GM13977 (cell line): ENCODE measurements at regions not wholly inside any gene's neighbourhood (a gene's known extent, or its start where the extent isn't known, plus 50 kb on each side); places are given as distances from the start of the nearest gene placed in this dataset.

ENCODE experiments used
- DNase-seq: peaks from one replicate; pipeline ENCODE4 v3.0.0; 2012; ENCODE audit warnings: low spot score
- in situ Hi-C: fragments of 300-500 bp; cut with MboI; formaldehyde crosslinking; loops from one replicate; pipeline ENCODE4 v1.12.0; 2022; ENCODE audit warnings: low sequenced_read_pairs, low pct_unique_long_range_greater_than_20kb, mixed read lengths, inconsistent platforms; ENCODE audit not compliant: unreplicated experiment
- TF ChIP-seq, protein P1 (sequence below): IDR thresholded peaks from 2 replicates; pipeline ENCODE4 v1.5.1; 2012; ENCODE audit warnings: mild to moderate bottlenecking, control low read depth; ENCODE audit not compliant: insufficient read depth; ENCODE audit errors: extremely low read depth, missing control alignments

- no peak for DNase-seq
- TF ChIP-seq, protein P1, sequence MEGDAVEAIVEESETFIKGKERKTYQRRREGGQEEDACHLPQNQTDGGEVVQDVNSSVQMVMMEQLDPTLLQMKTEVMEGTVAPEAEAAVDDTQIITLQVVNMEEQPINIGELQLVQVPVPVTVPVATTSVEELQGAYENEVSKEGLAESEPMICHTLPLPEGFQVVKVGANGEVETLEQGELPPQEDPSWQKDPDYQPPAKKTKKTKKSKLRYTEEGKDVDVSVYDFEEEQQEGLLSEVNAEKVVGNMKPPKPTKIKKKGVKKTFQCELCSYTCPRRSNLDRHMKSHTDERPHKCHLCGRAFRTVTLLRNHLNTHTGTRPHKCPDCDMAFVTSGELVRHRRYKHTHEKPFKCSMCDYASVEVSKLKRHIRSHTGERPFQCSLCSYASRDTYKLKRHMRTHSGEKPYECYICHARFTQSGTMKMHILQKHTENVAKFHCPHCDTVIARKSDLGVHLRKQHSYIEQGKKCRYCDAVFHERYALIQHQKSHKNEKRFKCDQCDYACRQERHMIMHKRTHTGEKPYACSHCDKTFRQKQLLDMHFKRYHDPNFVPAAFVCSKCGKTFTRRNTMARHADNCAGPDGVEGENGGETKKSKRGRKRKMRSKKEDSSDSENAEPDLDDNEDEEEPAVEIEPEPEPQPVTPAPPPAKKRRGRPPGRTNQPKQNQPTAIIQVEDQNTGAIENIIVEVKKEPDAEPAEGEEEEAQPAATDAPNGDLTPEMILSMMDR = no peak
- in situ Hi-C loops = no loop called here
Measured at GRCh38 chr7:133196856-133197612, 55.8 kb upstream of the EXOC4 start.

GRCh38 chr7:133197972-133198544 lies 54.8 kb upstream of the EXOC4 start:
- TF ChIP-seq, protein P1 = no peak
- no peak for DNase-seq

GRCh38 chr7:133199831-133200230 lies 53.0 kb upstream of the EXOC4 start:
- no peak for DNase-seq
- TF ChIP-seq, protein P1 = no peak
- in situ Hi-C loops = no loop called here

More at GRCh38 chr7:133197972-133198544, 54.8 kb upstream of the EXOC4 start:
- in situ Hi-C loops = no loop called here

GRCh38 chr7:133201470-133201869 lies 51.4 kb upstream of the EXOC4 start:
- TF ChIP-seq, protein P1 = no peak
- DNase-seq = no peak
- in situ Hi-C loops = no loop called here

DNA sequence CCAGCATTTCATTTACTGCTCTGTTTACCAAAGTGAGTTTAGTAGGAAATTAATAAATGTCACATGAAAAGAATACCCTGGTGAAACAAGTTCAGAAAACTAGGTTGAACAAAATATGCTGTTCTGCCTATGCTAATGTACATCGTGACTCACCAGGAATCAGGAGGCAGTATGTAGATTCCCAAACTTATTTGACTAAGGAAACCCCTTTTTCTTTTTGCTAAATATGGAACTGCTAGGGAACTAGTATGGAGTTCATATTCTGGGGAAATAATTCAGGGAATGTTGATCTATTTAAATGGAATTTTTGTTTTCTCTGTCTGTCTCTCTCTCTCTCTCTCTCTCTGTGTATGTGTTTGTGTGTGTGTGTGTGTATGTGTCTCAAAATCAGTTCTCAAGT lies 49.9 kb upstream of the EXOC4 start:
- TF ChIP-seq, protein P1 = no peak
- no peak for DNase-seq
- in situ Hi-C loops = no loop called here
